ENCODE measurements at regions not wholly inside any gene's neighbourhood (a gene's known extent, or its start where the extent isn't known, plus 50 kb on each side); places are given as distances from the start of the nearest gene placed in this dataset.

DNA sequence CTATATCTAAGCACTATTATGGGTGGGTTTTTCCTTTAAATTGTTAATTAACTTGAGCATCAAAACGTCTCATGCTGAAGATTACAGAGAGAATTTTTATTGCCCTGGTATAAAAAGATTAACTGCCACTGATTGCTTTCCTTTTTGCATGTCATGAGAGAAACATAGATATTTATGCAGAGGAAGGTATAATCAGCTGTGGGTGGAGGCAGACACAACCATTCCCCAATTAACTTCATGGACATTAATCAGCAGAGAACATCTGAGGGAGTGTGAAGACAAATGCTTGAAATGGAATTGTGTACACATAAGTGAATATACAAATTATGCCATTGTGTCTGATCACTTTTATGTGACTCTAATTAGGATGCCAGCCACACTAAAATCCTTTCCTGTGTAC lies 115.2 kb upstream of the CPHXL start:
- Histone ChIP-seq H3K4me3 (ENCODE audit: low read length, poor library complexity, severe bottlenecking) (no peak overlapping the region), H3K9me2 (replicated peaks; ENCODE audit: low read depth, low read length) (no peaks in the 10 kb centered on the region), H3K36me3 (ENCODE audit: insufficient read depth, low read length) (no peaks in the 10 kb centered on the region), H3K4me2 (ENCODE audit: low read depth, low read length, poor library complexity, severe bottlenecking) (no peak overlapping the region), H3K9ac (ENCODE audit: low read depth, low read length, poor library complexity, severe bottlenecking) (no peak overlapping the region), H3K4me1 (ENCODE audit: insufficient read depth, low read length, poor library complexity, severe bottlenecking) (no peaks in the 10 kb centered on the region), H3K27me3 (ENCODE audit: insufficient read depth, low read length, poor library complexity, severe bottlenecking) (no peaks in the 10 kb centered on the region), H2AFZ (ENCODE audit: low read length) (no peak overlapping the region), H4K20me1 (ENCODE audit: insufficient read depth, low read length, poor library complexity, severe bottlenecking) (no peaks in the 10 kb centered on the region), H3K9me3 (ENCODE audit: insufficient read depth, low read depth, low read length) (no peaks in the 10 kb centered on the region), H3F3A (ENCODE audit: low read depth) (no peaks in the 10 kb centered on the region), H3K79me2 (ENCODE audit: insufficient read depth, low read length) (no peaks in the 10 kb centered on the region)
- TF ChIP-seq, protein P1, sequence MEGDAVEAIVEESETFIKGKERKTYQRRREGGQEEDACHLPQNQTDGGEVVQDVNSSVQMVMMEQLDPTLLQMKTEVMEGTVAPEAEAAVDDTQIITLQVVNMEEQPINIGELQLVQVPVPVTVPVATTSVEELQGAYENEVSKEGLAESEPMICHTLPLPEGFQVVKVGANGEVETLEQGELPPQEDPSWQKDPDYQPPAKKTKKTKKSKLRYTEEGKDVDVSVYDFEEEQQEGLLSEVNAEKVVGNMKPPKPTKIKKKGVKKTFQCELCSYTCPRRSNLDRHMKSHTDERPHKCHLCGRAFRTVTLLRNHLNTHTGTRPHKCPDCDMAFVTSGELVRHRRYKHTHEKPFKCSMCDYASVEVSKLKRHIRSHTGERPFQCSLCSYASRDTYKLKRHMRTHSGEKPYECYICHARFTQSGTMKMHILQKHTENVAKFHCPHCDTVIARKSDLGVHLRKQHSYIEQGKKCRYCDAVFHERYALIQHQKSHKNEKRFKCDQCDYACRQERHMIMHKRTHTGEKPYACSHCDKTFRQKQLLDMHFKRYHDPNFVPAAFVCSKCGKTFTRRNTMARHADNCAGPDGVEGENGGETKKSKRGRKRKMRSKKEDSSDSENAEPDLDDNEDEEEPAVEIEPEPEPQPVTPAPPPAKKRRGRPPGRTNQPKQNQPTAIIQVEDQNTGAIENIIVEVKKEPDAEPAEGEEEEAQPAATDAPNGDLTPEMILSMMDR (conservative IDR thresholded peaks at IDR 0.05; ENCODE audit: low read length): no peak
- no peak for TF ChIP-seq EZH2phosphoT487 (IDR thresholded peaks at IDR 0.05; ENCODE audit: borderline replicate concordance)

DNA sequence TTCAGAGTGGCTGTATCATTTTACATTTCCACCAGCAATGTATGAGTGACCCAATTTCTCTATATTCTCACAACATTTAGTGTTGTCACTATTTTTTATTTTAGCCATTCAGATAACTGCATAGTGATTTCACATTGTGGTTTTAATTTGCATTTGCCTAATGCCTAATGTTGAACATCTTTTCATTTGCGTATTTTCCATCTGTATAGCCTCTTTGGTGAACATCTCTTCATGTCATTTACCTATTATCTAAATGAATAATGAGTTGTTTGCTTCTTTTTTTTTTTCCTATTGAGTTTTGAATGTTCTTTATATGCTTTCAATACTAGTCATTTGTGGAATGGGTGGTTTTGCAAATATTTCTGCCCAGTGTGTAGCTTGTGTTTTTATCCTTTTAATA lies 120.9 kb upstream of the CPHXL start:
- Histone ChIP-seq H3K9me2 (replicated peaks; ENCODE audit: low read depth, low read length) (no peaks in the 10 kb centered on the region), H3K4me1 (ENCODE audit: insufficient read depth, low read length, poor library complexity, severe bottlenecking) (no peaks in the 10 kb centered on the region), H3K79me2 (ENCODE audit: insufficient read depth, low read length) (no peaks in the 10 kb centered on the region), H3K4me3 (ENCODE audit: low read length, poor library complexity, severe bottlenecking) (no peak overlapping the region), H3K36me3 (ENCODE audit: insufficient read depth, low read length) (no peaks in the 10 kb centered on the region), H4K20me1 (ENCODE audit: insufficient read depth, low read length, poor library complexity, severe bottlenecking) (no peaks in the 10 kb centered on the region), H2AFZ (ENCODE audit: low read length) (no peak overlapping the region), H3F3A (ENCODE audit: low read depth) (no peaks in the 10 kb centered on the region), H3K9ac (ENCODE audit: low read depth, low read length, poor library complexity, severe bottlenecking) (no peak overlapping the region), H3K27me3 (ENCODE audit: insufficient read depth, low read length, poor library complexity, severe bottlenecking) (no peaks in the 10 kb centered on the region), H3K9me3 (ENCODE audit: insufficient read depth, low read depth, low read length) (no peaks in the 10 kb centered on the region), H3K4me2 (ENCODE audit: low read depth, low read length, poor library complexity, severe bottlenecking) (no peak overlapping the region)
- TF ChIP-seq, protein P1 (conservative IDR thresholded peaks at IDR 0.05; ENCODE audit: low read length): no peak
- TF ChIP-seq EZH2phosphoT487 (IDR thresholded peaks at IDR 0.05; ENCODE audit: borderline replicate concordance): no peak

DNA sequence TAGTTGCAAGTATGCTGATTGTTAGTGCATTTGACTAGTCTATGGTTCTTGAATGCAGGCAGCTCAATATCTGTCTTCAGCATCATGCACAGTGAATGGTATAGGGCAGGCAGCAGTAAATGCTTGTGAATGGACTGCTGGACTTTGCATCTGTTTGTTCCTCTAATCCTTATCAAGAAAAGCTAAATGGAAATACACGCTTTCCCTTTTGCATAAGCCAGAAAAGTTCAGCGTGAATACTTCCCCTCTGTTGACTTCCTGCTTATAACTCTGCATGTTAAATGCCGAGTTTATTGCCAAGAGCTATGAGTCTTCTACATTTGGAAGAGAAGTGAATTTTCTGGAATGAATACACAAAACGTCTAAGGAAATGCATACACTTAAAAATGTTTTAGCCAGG lies 127.9 kb upstream of the CPHXL start:
- H3K79me2 ChIP-seq (ENCODE audit: insufficient read depth, low read length): no peaks in the 10 kb centered on the region
- no peak overlapping the region for H2AFZ ChIP-seq (ENCODE audit: low read length)
- no peaks in the 10 kb centered on the region for H3F3A ChIP-seq (ENCODE audit: low read depth)
- H3K36me3 ChIP-seq (ENCODE audit: insufficient read depth, low read length): no peaks in the 10 kb centered on the region
- TF ChIP-seq, protein P1 (conservative IDR thresholded peaks at IDR 0.05; ENCODE audit: low read length): no peak
- TF ChIP-seq EZH2phosphoT487 (IDR thresholded peaks at IDR 0.05; ENCODE audit: borderline replicate concordance): no peak
- H4K20me1 ChIP-seq (ENCODE audit: insufficient read depth, low read length, poor library complexity, severe bottlenecking): no peaks in the 10 kb centered on the region
- no peaks in the 10 kb centered on the region for H3K9me2 ChIP-seq (replicated peaks; ENCODE audit: low read depth, low read length)
- H3K9me3 ChIP-seq (ENCODE audit: insufficient read depth, low read depth, low read length): no peaks in the 10 kb centered on the region
- H3K4me1 ChIP-seq (ENCODE audit: insufficient read depth, low read length, poor library complexity, severe bottlenecking): no peaks in the 10 kb centered on the region
- no peak overlapping the region for H3K9ac ChIP-seq (ENCODE audit: low read depth, low read length, poor library complexity, severe bottlenecking)
- no peak overlapping the region for H3K4me3 ChIP-seq (ENCODE audit: low read length, poor library complexity, severe bottlenecking)
- no peaks in the 10 kb centered on the region for H3K27me3 ChIP-seq (ENCODE audit: insufficient read depth, low read length, poor library complexity, severe bottlenecking)
- H3K4me2 ChIP-seq (ENCODE audit: low read depth, low read length, poor library complexity, severe bottlenecking): no peak overlapping the region

Measured in Loucy (cell line).